CD8-positive, alpha-beta memory T cell (primary cell): ENCODE measurements at regions not wholly inside any gene's neighbourhood (a gene's known extent, or its start where the extent isn't known, plus 50 kb on each side); places are given as distances from the start of the nearest gene placed in this dataset.
"Not testable (repeated sequence)": the region's sequence is repeated elsewhere in the genome, so short reads cannot be mapped to it uniquely, and the experiment has no call there.

Experiments used
- CTCF ChIA-PET: fragments of 350-600 bp; sonication (Branson Sonifier 250); formaldehyde crosslinking; loops from one replicate; lab custom pipeline; 2021; ENCODE audit warnings: antibody characterized with exemption; lab: Charles Lee
- POLR2A ChIA-PET: fragments of 350-600 bp; sonication (Branson Sonifier 250); formaldehyde crosslinking; loops from one replicate; lab custom pipeline; 2021; ENCODE audit warnings: antibody characterized with exemption; lab: Charles Lee
- DNase-seq, 5 donors: peaks; one replicate each; pipeline versions ENCODE4 v3.0.0 to v3.0.0-alpha.2; 2020 to 2022; ENCODE audit warnings: mixed read lengths in 1 of 5
- H3K27ac ChIP-seq: one replicate; pipeline ENCODE4 v1.7.0; 2013; ENCODE audit warnings: low read depth, mild to moderate bottlenecking, low read length, moderate library complexity
- H3K27me3 ChIP-seq: 2 replicates; pipeline ENCODE4 v1.7.0; 2013; ENCODE audit warnings: low read length, mild to moderate bottlenecking; ENCODE audit not compliant: insufficient read depth, poor library complexity, severe bottlenecking
- H3K36me3 ChIP-seq: 2 replicates; pipeline ENCODE4 v1.7.0; 2013; ENCODE audit warnings: mild to moderate bottlenecking, low read length, moderate library complexity; ENCODE audit not compliant: insufficient read depth
- H3K4me1 ChIP-seq: 2 replicates; pipeline ENCODE4 v1.7.0; 2013; ENCODE audit warnings: mild to moderate bottlenecking, low read length, moderate library complexity; ENCODE audit not compliant: insufficient read depth
- H3K4me3 ChIP-seq: 2 replicates; pipeline ENCODE4 v1.7.0; 2013; ENCODE audit warnings: mild to moderate bottlenecking, low read length
- H3K9me3 ChIP-seq: 2 replicates; pipeline ENCODE4 v1.7.0; 2013; ENCODE audit warnings: mild to moderate bottlenecking, low read length
- H3K27ac Mint-ChIP-seq, 8 donors: one replicate each; pipeline ENCODE4 v1.8.0; 2020 to 2021; ENCODE audit warnings: mixed read lengths in 8 of 8, mild to moderate bottlenecking in 6 of 8, inconsistent platforms in 3 of 8, moderate library complexity in 3 of 8
- H3K27me3 Mint-ChIP-seq, 2 donors: one replicate each; pipeline ENCODE4 v1.8.0; 2020 to 2021; ENCODE audit warnings: mixed read lengths in 2 of 2, mild to moderate bottlenecking in 1 of 2, moderate library complexity in 1 of 2
- H3K36me3 Mint-ChIP-seq, 3 donors: one replicate each; pipeline ENCODE4 v1.8.0; 2020 to 2021; ENCODE audit warnings: mixed read lengths in 3 of 3, inconsistent platforms in 1 of 3, mild to moderate bottlenecking in 1 of 3
- H3K4me1 Mint-ChIP-seq, 3 donors: one replicate each; pipeline ENCODE4 v1.8.0; 2020 to 2021; ENCODE audit warnings: mixed read lengths in 3 of 3, inconsistent platforms in 1 of 3, mild to moderate bottlenecking in 1 of 3
- H3K4me3 Mint-ChIP-seq, 7 donors: one replicate each; pipeline ENCODE4 v1.8.0; 2020 to 2021; ENCODE audit warnings: mixed read lengths in 7 of 7, mild to moderate bottlenecking in 6 of 7, moderate library complexity in 4 of 7, inconsistent platforms in 2 of 7
- H3K9me3 Mint-ChIP-seq, 5 donors: one replicate each; pipeline ENCODE4 v1.8.0; 2020 to 2022; ENCODE audit warnings: mixed read lengths in 5 of 5, mild to moderate bottlenecking in 3 of 5, moderate library complexity in 2 of 5, inconsistent platforms in 1 of 5

DNA sequence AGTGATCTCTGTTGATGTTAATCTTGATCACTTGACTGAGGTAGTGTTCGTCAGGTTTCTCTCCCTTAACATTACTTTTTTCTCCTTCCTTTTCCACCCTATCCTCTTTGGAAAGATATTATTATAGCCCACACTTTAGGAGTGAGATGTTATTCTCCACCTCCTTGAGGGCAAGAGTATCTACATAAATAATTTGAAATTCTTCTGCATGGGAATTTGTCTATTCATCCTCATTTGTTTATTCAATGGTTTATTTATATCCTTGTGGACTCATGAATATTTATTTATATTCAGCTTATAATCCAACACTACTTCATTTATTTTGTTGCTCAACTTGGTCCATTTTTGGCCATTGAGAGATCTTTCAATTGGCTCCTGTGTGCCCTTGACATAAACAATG is 750.4 kb downstream of the EPHA4 start:
- Mint-ChIP-seq H3K4me1 (no peaks in the 10 kb centered on the region), H3K9me3 (peaks cover 0 to 5% (median 2%) of the 10 kb centered on the region in 5 donors), H3K27me3 (peaks cover 1 to 4% of the 10 kb centered on the region in 2 donors), H3K27ac (no peak overlapping the region), H3K36me3 (no peaks in the 10 kb centered on the region), H3K4me3 (no peak overlapping the region)
- H3K36me3 ChIP-seq: no peaks in the 10 kb centered on the region
- no peak for DNase-seq
- H3K27ac ChIP-seq: no peak overlapping the region
- ChIA-PET POLR2A (no interaction called here), CTCF (no interaction called here)
- no peak overlapping the region for H3K4me3 ChIP-seq
- H3K27me3 ChIP-seq: no peaks in the 10 kb centered on the region
- no peaks in the 10 kb centered on the region for H3K9me3 ChIP-seq
- no peaks in the 10 kb centered on the region for H3K4me1 ChIP-seq

DNA sequence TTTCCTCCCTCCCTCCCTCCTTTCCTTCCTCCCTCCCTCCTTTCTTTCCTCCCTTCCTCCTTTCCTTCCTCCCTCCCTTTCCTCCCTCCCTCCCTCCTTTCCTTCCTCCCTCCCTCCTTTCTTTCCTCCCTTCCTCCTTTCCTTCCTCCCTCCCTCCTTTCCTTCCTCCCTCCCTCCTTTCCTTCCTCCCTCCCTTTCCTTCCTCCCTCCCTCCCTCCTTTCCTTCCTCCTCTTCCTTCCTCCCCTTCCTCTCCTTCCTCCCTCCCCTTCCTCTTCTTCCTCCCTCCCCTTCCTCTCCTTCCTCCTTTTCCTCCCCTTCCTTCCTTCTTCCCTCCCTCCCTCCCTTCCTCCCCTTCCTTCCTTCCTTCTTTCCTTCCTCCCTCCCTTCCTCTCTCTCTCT is 748.5 kb downstream of the EPHA4 start:
- POLR2A ChIA-PET, CTCF ChIA-PET, H3K36me3 Mint-ChIP-seq, H3K9me3 Mint-ChIP-seq, H3K4me3 ChIP-seq, H3K27me3 Mint-ChIP-seq, H3K4me1 Mint-ChIP-seq, H3K9me3 ChIP-seq, DNase-seq, H3K27ac ChIP-seq, H3K36me3 ChIP-seq, H3K27ac Mint-ChIP-seq, H3K27me3 ChIP-seq, H3K4me3 Mint-ChIP-seq, H3K4me1 ChIP-seq: not testable (repeated sequence)

DNA sequence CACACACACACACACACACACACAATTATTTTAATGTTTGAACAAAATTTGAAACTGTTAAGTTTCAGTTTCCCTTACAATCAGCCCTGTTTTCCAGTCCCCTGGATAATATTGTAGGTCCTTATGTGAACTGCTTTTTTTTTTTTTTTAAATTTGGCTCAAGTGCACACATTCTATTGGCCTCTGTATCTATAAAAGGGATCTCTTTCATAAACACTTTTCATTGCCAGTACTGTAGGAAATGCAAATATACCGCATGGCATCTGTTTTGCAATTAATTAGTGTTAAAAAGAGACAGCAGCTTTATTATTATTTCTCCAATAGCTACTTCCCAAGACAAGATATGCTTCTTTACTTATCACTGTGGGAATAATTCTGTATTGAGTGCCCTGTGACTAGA is 738.7 kb downstream of the EPHA4 start:
- peaks cover 4% of the 10 kb centered on the region in 2 donors for H3K27me3 Mint-ChIP-seq
- no peak for DNase-seq
- CTCF ChIA-PET: no interaction called here
- no peaks in the 10 kb centered on the region for H3K4me1 Mint-ChIP-seq
- H3K27ac Mint-ChIP-seq: no peak overlapping the region
- H3K9me3 ChIP-seq: no peaks in the 10 kb centered on the region
- no peak overlapping the region for H3K4me3 Mint-ChIP-seq
- POLR2A ChIA-PET: no interaction called here
- no peaks in the 10 kb centered on the region for H3K27me3 ChIP-seq
- no peaks in the 10 kb centered on the region for H3K36me3 Mint-ChIP-seq
- H3K36me3 ChIP-seq: no peaks in the 10 kb centered on the region
- H3K9me3 Mint-ChIP-seq: peaks cover 0 to 7% (median 0%) of the 10 kb centered on the region in 5 donors
- no peak overlapping the region for H3K4me3 ChIP-seq
- H3K27ac ChIP-seq: no peak overlapping the region
- H3K4me1 ChIP-seq: no peaks in the 10 kb centered on the region

DNA sequence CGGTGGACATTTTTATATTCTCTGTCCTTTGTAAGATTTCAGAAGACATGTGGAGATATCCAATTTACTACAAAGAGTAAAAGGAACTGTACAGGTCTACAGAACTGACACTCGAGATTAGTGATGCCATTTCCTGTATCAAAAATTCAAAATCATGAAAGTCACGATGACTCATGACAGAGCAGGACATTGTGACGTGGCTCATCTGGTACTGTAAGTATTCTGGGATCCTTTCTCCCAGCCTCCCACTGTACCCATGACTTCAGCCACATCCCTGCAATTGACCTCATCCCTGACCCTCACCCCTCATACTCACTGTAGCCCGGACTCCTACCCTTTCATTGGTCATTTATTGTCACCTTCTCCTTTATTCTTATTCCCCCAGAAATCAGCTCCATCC is 736.5 kb downstream of the EPHA4 start:
- Mint-ChIP-seq H3K27me3 (peaks cover 2 to 4% of the 10 kb centered on the region in 2 donors), H3K9me3 (no peaks in the 10 kb centered on the region), H3K4me1 (no peaks in the 10 kb centered on the region), H3K36me3 (no peaks in the 10 kb centered on the region), H3K4me3 (no peak overlapping the region), H3K27ac (no peak overlapping the region)
- Histone ChIP-seq H3K27ac (no peak overlapping the region), H3K9me3 (no peaks in the 10 kb centered on the region), H3K4me1 (no peaks in the 10 kb centered on the region), H3K36me3 (no peaks in the 10 kb centered on the region), H3K4me3 (no peak overlapping the region), H3K27me3 (no peaks in the 10 kb centered on the region)
- CTCF ChIA-PET: no interaction called here
- POLR2A ChIA-PET: no interaction called here
- DNase-seq: no peak

DNA sequence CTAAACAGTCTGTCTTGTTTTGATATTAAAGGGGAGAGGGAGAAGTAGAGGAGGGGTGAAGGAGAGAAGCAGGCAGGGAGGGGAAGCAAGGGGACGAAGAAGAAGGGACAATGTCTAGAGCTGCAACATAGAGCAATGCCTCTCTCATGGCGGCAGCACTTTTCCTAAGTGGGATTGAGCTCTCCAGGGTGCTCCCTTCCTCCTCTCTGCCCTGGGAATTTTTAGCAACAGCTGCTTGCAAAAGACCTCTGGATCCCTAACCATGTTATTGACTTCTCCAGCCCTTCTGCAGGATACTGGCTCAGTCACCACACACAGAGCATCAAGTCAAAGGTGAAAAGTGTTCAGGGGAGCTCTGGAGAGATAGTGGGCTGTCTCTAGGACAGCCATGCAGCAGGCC is 734.9 kb downstream of the EPHA4 start:
- POLR2A ChIA-PET: no interaction called here
- H3K4me3 Mint-ChIP-seq: no peak overlapping the region
- H3K9me3 Mint-ChIP-seq: no peaks in the 10 kb centered on the region
- peaks cover 2 to 4% of the 10 kb centered on the region in 2 donors for H3K27me3 Mint-ChIP-seq
- CTCF ChIA-PET: no interaction called here
- no peaks in the 10 kb centered on the region for H3K36me3 ChIP-seq
- DNase-seq: no peak
- H3K4me1 ChIP-seq: no peaks in the 10 kb centered on the region
- H3K36me3 Mint-ChIP-seq: no peaks in the 10 kb centered on the region
- H3K9me3 ChIP-seq: no peaks in the 10 kb centered on the region
- no peaks in the 10 kb centered on the region for H3K27me3 ChIP-seq
- no peak overlapping the region for H3K4me3 ChIP-seq
- no peaks in the 10 kb centered on the region for H3K4me1 Mint-ChIP-seq
- H3K27ac ChIP-seq: no peak overlapping the region
- no peak overlapping the region for H3K27ac Mint-ChIP-seq

DNA sequence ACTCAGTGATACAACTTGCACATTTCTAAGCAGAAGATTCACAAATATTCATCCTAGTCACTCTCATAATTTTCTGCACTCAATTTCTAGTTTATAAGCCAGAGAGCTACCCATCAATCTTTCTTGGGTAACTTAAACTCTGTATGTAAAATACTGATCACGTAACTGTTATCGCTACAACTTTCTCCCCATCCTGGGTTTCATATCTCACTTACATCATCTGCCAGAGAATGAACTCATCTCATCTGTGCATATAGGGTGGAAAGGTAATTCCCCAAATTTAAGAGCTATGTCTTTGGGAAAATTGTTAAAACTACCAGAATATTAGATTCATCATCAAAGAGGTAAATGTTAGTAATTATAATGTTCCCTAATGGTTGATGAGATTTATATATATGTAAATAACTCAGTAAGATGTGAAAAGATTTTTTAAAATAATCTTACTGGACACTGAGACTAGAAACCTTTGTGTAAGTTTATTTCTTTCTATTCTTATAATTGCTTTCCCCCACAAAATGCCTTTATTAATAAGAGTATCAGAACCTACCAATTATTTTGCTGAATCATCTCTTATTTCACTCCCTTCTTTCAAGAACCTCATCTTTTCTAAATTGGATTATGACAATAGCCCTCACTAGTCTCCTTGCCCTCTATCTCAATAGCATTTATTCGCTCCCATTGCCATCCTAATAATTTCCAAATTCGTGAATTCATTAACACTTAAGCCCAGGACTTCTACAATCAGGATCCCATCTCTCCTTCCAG is 729.0 kb downstream of the EPHA4 start:
- H3K4me3 Mint-ChIP-seq: no peak overlapping the region
- Histone ChIP-seq H3K9me3 (no peaks in the 10 kb centered on the region), H3K4me3 (no peak overlapping the region), H3K36me3 (no peaks in the 10 kb centered on the region), H3K27ac (no peak overlapping the region), H3K27me3 (no peaks in the 10 kb centered on the region), H3K4me1 (no peaks in the 10 kb centered on the region)
- H3K27ac Mint-ChIP-seq: no peak overlapping the region
- no peaks in the 10 kb centered on the region for H3K9me3 Mint-ChIP-seq
- peaks cover 2 to 3% of the 10 kb centered on the region in 2 donors for H3K27me3 Mint-ChIP-seq
- POLR2A ChIA-PET: no interaction called here
- no peaks in the 10 kb centered on the region for H3K4me1 Mint-ChIP-seq
- H3K36me3 Mint-ChIP-seq: no peaks in the 10 kb centered on the region
- CTCF ChIA-PET: no interaction called here
- DNase-seq: no peak

DNA sequence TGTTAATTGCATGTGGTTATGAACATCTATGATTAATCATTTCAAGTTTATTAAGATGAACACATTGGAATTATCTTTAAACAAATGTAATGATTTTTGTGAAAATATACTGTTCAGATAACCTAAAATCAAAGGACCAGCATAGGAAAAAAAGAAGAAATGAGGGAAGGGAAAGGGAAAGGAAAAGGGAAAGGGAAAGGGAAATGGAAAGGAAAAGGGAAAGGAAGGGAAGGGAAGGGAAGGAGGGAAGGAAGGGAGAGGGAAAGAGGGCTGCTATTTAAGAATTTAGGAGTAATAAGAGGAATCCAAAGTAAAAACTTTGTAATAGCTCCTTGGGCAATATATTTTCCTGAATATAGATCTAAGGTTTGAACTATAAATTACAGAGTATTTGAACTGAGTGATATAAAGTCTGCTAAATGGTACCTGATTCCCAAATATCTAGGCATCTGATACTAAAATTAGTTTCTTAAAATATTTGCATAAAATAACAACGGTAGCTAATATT is 726.3 kb downstream of the EPHA4 start:
- ChIA-PET CTCF (no interaction called here), POLR2A (no interaction called here)
- H3K36me3 Mint-ChIP-seq: no peaks in the 10 kb centered on the region
- peaks cover 2 to 3% of the 10 kb centered on the region in 2 donors for H3K27me3 Mint-ChIP-seq
- no peaks in the 10 kb centered on the region for H3K9me3 Mint-ChIP-seq
- no peaks in the 10 kb centered on the region for H3K4me1 ChIP-seq
- H3K27me3 ChIP-seq: no peaks in the 10 kb centered on the region
- no peak overlapping the region for H3K27ac ChIP-seq
- no peaks in the 10 kb centered on the region for H3K4me1 Mint-ChIP-seq
- no peak overlapping the region for H3K4me3 ChIP-seq
- H3K27ac Mint-ChIP-seq: no peak overlapping the region
- no peak for DNase-seq
- no peak overlapping the region for H3K4me3 Mint-ChIP-seq
- H3K9me3 ChIP-seq: no peaks in the 10 kb centered on the region
- H3K36me3 ChIP-seq: no peaks in the 10 kb centered on the region

DNA sequence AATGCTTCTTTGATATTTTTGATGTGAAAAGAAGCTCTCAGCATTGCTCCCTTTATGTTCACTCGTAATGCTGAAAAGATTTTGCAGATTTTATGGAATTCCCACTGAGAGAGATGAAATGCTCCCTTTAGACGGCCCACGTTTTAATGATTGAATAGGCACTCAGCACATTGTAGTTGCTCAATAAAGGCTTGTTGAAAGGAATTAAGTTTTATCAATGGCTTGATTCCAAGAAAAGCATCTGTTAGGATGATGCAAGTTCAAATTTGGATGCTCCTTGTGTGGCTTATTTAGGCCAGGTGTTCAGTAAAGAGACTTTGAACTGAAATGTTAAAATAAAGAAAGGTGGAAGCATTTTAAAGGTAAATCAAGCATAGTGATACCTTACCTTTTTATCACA is 725.1 kb downstream of the EPHA4 start:
- ChIA-PET CTCF (no interaction called here), POLR2A (no interaction called here)
- Mint-ChIP-seq H3K27ac (no peak overlapping the region), H3K27me3 (peaks cover 2 to 3% of the 10 kb centered on the region in 2 donors), H3K4me3 (no peak overlapping the region), H3K9me3 (no peaks in the 10 kb centered on the region), H3K4me1 (no peaks in the 10 kb centered on the region), H3K36me3 (no peaks in the 10 kb centered on the region)
- no peak for DNase-seq
- Histone ChIP-seq H3K27me3 (no peaks in the 10 kb centered on the region), H3K9me3 (no peaks in the 10 kb centered on the region), H3K4me3 (no peak overlapping the region), H3K27ac (no peak overlapping the region), H3K4me1 (no peaks in the 10 kb centered on the region), H3K36me3 (no peaks in the 10 kb centered on the region)
